Renal pelvis (tissue), 1 donor: ENCODE measurements at regions not wholly inside any gene's neighbourhood (a gene's known extent, or its start where the extent isn't known, plus 50 kb on each side); places are given as distances from the start of the nearest gene placed in this dataset.

Experiments
- DNase-seq: peaks from one replicate; pipeline ENCODE4 v3.0.0-alpha.2; 2013

DNA sequence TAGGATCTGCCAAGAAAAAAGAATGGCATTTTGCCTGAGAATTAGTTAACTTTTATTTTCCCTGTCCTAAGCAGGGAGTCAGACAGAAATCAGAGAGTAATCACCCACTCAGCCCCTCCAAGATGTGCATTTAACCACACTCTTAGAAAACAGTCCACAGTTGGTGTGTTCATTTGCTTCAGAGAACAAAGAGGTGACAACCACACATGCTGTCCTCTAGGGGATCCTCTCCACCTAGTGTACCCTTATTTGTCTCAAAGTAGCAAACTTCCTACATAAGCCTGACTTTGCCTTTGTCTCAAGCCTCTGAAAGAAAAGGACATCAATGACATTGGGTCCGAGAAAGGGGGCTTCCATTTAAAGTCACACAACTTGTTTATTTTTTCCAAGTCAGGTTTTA, 107.0 kb upstream of the RFC3 start:
- DNase-seq, result no peak

- DNase-seq, result no peak
Measured at GRCh38 chr13:33711436-33711835, 106.5 kb upstream of the RFC3 start.

DNA sequence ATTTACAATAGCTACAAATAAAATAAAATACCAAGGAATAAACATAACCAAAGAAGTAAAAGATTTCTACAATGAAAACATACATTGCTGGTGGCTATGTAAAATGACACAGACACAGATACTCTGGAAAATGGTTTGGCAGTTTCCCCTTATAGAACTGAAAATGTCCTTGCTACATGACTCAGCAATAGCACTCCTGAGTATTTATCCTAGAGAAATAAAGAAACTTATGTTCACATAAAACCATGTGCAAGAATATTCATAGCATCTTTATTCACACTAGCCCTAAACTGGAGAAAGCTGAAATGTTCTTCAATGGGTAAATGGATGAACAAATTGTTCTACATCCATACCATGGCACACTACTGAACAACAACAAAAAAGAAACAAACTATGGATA, 100.2 kb upstream of the RFC3 start:
- no peak for DNase-seq

GRCh38 chr13:33721724-33722123, 96.2 kb upstream of the RFC3 start:
- no peak for DNase-seq

DNA sequence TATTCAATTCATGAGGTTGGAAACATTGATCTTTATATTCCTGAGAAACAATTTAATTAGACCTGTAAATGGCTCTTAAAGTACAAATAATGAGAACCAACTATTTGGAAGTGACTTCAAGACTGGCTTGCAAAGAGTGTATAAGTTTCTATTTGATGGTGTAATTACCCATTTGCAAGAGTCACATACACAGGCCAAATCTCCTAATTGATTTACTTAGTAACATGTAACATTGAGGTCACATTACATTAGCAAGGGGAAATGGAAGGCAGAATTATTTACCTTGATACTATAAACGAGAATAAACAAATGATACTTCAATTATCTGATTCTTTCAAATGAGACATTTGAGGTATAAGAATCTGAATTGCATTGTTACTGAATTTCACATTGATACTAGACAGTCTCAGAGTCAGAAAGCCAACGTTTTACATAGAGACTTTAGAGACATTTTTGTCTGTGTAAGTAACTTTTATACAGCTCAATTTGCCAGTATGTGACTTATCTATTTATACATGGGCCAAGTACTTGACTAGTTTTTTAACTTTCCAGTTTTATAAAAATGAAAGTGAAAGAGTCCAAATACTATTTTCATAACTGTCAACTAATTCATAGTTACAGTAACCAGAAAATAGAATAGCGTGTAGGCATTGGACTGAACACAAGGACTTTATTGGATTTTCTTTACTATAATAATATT, 95.6 kb upstream of the RFC3 start:
- DNase-seq, result no peak

- DNase-seq, result no peak
Measured at GRCh38 chr13:33723365-33723764, 94.6 kb upstream of the RFC3 start.

DNA sequence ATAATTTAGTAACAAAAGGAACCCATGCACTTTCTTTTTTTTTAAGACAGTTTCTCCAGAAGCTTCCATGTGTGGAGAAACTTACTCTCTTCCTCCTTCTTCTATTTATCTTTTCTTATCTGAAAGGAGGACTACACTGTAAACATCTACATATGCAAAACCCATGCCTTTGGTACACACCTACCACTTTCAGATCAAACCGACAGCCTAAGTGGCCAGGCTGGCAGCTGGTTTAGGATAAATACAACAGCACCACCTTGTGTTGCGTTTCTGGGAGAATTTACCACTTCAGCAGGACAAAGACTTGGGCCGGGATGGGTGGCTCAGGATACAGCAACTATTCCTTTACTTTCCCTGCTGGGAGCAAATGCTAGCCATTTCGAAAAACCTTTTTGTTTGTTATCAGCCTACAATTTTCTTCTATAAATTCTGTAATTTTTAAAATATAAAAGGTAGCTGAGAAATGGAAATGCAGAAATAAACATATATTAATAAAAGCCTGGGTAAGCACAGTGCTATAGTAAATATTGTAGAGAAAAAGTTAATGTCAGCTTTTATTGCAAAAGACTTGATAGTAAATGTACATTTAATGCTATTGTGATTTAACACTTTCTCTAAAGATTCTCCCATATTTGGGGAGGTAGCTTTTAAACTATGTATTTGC, 94.0 kb upstream of the RFC3 start:
- DNase-seq, result peak; percentile 85

DNA sequence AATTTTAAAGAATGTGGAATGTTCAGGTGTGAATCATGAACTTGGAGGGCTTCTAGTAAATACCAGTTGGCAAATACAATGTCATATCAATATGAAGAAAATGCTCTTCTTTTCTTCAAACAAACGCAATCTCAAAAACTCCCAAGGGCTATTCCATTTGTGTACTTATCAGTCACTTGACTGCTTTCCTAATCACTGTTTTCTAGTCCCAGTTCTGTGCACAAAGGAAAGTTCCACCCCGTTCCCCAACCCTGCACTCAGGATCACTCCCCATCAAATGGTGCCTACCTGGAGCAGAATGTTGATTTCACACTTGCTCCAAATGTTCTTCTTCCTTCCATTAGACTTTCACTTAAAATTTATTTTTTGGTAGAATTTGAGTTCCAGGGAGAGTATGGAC, 92.6 kb upstream of the RFC3 start:
- DNase-seq, result no peak

- DNase-seq, result no peak
Measured at GRCh38 chr13:33727297-33728083, 90.5 kb upstream of the RFC3 start.

DNA sequence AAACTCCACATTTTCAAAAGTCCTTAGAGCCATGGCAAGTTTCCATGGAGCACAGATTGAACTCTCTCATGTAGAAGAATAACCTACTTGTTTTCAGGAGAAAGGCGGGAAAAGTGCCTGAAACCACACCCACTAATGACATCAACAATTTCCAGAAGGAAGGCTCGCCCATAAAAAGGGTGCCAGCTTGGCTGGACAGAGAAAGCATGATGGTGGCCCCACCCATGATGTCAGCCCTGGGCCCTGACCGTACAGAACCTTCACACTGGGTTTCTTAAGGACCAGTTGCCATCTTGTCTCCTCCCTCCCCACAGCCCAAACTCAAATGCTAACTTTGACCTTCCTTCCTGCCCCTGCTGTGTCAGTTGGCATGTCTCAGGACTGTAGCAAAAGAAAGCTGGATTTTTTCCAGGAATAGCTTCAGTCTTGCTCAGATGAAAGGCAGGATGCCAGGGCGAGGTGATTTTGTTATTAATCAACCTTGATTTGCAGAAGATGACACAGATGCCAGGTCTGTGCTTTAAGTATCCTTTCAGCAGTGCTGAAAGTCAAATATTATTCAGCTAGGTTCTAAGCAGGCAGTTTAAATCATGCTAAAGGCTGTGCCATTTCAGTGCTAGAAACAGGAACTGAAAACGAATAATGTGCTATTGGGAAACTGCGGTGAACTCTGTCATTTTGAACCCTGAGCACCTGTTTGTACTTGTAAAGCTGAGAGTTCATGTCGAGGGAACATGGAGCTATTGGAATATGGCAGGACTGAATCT, 89.5 kb upstream of the RFC3 start:
- no peak for DNase-seq

DNA sequence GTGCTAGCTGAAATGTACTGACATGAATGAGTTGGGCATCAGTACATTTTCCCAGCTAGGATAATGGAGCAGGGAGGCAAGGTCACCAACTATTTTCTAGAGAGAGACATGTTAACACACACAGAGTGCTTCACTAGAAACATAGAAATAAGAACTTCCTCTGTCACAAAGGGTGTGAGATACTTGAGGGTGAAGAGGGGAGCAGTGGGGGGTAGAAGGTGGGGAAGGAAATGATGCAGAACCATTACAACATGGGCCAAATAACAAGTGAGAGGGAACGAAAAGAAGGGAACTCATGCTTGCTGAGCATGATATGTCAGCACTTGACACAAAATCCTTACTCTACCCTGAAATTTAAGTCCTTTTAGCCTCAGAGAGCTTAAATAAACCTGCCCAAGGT, 87.8 kb upstream of the RFC3 start:
- no peak for DNase-seq

DNA sequence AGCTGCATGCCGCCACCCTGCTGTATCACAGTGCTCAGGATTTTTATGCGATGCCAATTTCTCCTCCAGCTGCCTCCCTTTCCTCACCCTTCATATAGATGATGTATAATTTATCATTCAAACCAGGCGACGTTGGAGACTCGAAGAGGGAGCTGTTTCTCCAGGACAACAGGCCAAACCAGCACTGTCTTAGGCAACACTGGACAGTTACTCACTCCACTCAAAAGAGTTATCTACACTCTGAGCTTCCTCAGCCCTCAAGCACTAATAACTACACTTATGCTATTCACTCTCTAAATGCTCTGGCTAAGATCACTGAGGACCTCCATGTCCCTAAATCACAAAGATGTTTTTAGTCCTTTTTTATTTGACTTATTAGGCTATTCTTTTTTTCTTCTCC, 87.3 kb upstream of the RFC3 start:
- no peak for DNase-seq

DNA sequence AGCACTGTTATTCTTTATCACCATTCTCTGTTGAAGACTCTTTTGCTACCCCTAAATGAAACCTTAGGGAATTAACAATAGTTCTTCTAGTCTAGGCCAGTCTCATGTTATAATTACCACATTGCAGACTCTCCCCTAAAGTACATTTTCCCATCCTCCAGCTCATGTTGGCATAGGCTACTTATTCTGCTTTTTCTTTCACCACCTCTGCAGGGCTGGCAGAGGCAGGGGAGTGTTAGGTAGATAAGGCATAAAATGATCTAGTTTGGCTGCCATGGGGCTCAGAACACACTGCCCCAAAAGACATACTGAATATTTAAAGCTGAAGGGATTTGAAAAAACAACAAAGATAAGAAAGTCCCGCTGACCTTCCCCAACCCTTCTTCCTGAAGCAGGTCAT, 82.7 kb upstream of the RFC3 start:
- no peak for DNase-seq

DNA sequence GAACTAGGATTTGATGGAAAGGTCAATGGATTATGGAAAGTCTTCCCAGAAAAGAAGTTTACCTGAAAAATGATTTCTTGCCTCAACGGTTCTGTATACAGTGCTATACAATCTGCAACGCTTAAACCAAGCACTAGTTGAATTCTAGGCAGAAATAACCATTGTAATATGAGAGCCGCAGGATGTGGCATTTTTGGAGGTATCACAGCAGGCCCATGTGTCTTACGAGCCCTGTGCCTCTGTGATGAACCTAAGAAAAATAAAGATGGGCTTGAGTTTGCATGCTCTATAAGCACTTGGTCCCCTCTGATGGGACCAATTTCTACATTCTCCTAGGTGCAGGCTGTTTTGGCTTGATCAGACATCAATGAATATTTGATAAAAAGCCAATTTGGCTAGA, 78.7 kb upstream of the RFC3 start:
- DNase-seq, result no peak

- DNase-seq, result no peak
Measured at GRCh38 chr13:33740134-33740538, 77.8 kb upstream of the RFC3 start.

DNA sequence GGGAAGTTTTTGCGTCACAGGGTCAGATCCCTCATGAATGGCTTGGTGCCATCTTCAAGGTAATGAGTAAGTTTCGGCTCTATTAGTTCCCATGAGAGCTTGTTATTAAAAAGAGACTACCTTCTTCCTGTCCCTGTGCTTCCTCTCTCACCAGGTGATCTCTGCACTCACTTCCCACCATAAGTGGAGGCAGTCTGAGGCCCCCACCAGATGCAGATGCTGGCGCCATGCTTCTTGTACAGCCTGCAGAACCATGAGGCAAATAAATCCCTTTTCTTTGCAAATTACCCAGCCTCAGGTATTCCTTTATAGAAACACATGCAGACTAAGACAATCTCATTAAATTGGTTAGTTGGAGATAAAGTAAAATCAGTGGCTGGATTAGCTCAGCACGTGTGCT, 75.6 kb upstream of the RFC3 start:
- DNase-seq, result no peak

DNA sequence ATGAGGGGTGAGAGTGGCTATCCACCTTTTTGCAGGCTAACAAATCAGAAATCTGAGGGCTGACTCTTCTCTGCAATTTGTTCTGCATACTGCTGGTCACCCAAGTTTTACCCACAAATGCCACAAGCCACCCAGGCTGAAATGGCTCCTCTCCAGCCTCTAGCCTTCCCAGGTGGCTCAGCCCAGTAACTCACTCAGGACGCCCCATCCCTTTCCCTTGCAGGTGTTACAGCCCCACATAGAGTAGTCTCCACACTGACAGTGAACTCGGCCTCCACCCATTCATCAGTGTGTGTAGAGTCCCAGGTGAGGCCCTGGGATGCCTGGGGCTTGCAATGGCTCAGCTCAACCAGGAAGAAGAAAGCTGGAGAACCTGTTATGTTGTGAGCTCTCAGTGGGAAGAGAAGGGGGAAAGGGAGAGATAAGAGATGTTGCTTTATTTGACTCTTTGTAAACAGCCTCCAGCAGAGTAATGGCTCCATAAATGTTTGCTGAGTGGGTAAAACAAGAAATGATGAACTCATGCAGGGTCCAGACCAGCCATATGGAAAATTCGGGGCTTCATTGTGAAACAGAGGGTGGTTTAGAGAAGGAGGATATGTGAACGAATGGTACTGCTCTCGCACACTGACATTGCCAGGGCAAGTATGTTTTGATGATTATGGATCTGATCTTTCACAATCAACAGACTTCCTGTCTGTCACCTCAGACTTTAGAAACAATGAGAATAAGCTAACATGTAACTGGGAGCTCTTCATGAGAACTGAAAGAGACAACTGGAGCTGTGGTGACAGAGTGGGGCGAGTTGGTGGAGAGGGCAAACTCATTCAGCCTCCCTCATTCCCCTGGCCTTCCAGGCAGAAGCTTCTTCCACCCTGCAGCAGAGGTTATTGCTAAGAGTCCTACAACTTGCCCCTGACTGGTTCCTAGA, 74.2 kb upstream of the RFC3 start:
- no peak for DNase-seq

DNA sequence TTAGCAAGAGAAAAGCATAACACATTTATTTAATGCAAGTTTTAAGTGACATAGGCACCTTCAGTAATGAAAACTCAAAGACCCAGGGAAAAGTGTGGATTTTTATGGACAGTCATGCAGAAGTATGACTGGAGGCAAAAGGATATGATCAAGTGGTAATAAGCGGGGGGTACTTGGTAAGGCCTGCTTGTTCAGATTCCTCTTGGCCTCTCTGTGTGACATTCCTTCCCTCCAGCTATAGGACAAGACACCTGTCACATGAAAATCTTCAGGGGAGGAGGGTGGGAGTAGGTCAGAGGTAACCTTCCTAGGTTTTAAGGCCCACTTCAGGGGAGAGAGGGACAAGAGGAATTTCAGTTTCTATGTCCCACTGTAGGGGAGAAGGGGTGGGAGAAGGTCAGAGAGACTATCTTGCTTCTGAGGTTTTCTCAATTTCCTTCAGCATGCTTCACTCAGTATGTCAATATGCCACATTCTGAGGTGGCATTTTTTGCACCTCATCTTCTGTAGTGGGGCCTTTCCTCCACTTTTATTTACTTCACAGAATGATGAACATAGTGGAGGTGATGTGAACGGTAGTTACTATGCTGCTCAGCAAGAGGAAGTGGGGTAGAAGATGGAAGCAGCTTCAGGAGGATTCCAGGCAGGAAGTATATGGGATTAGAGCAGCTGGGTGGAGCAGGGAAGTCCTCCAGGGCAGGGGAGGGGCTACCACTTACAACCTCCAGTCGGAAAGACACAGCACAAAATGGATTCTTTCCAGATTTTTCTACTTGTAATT, 73.2 kb upstream of the RFC3 start:
- no peak for DNase-seq

GRCh38 chr13:33745370-33746324, 72.3 kb upstream of the RFC3 start:
- DNase-seq, result no peak
